SK-N-SH (cell line): ENCODE measurements at regions not wholly inside any gene's neighbourhood (a gene's known extent, or its start where the extent isn't known, plus 50 kb on each side); places are given as distances from the start of the nearest gene placed in this dataset.

Experiments
- CTCF ChIA-PET: fragments of 300-600, 350-600 bp; formaldehyde crosslinking; extraction: SDS; loops from one replicate; lab custom pipeline; 2021; lab: Yijun Ruan, JAX
- POLR2A ChIA-PET: fragments of 350-600 bp; sonication (Branson Sonifier 250); formaldehyde crosslinking; extraction: SDS; loops from one replicate; lab custom pipeline; 2020; ENCODE audit warnings: antibody characterized with exemption, inconsistent platforms; lab: Yijun Ruan, JAX
- DNase-seq: peaks from one replicate; pipeline ENCODE4 v3.0.0; 2012
- H2AFZ ChIP-seq: fragments of 200-600 bp; sonication (generic); 2 replicates; pipeline ENCODE4 v1.8.1; 2016; ENCODE audit warnings: antibody characterized with exemption, mild to moderate bottlenecking, low read depth
- H3F3A ChIP-seq: fragments of 200-600 bp; sonication (generic); replicated peaks from 2 replicates; pipeline ENCODE3; 2016; ENCODE audit warnings: antibody characterized with exemption, mild to moderate bottlenecking; ENCODE audit not compliant: insufficient read depth
- H3K27ac ChIP-seq, 2 experiments: fragments of 200-500 bp in 1 of 2; fragments of 200-600 bp in 1 of 2; sonication (Bioruptor generic) in 1 of 2; sonication (generic), shearing (Covaris generic) in 1 of 2; 2 replicates each; pipeline versions ENCODE4 v1.5.1 to v1.6.1; 2014 to 2016; ENCODE audit warnings: low read depth in 2 of 2, inconsistent platforms in 1 of 2, low read length in 1 of 2, mild to moderate bottlenecking in 1 of 2, mixed read lengths in 1 of 2
- H3K27me3 ChIP-seq: fragments of 200-600 bp; sonication (generic), shearing (Covaris generic); 2 replicates; pipeline ENCODE4 v1.6.1; 2016; ENCODE audit warnings: mixed run types; ENCODE audit not compliant: insufficient read depth
- H3K36me3 ChIP-seq, 2 experiments: fragments of 200-500 bp in 1 of 2; fragments of 200-600 bp in 1 of 2; sonication (Bioruptor generic) in 1 of 2; sonication (generic) in 1 of 2; replicated peaks in 1 of 2; 2 replicates each; pipeline versions ENCODE3 to v1.5.1; 2014 to 2016; ENCODE audit warnings: low read length in 1 of 2, mild to moderate bottlenecking in 1 of 2; ENCODE audit not compliant: insufficient read depth in 2 of 2, control insufficient read depth in 1 of 2
- H3K4me1 ChIP-seq, 2 experiments: fragments of 200-500 bp in 1 of 2; fragments of 200-600 bp in 1 of 2; sonication (Bioruptor generic) in 1 of 2; sonication (generic), shearing (Covaris generic) in 1 of 2; 2 replicates each; pipeline versions ENCODE4 v1.5.1 to v1.6.1; 2014 to 2016; ENCODE audit warnings: low read depth in 1 of 2, low read length in 1 of 2, mixed run types in 1 of 2; ENCODE audit not compliant: insufficient read depth in 2 of 2, control insufficient read depth in 1 of 2
- H3K4me2 ChIP-seq: fragments of 200-600 bp; sonication (generic), shearing (Covaris generic); 2 replicates; pipeline ENCODE4 v1.6.1; 2017; ENCODE audit warnings: mixed run types
- H3K4me3 ChIP-seq, 2 experiments: fragments of 200-500 bp in 1 of 2; fragments of 200-600 bp in 1 of 2; sonication (Bioruptor generic) in 1 of 2; sonication (generic), shearing (Covaris generic) in 1 of 2; 2 replicates each; pipeline versions ENCODE4 v1.5.1 to v1.8.1; 2014 to 2016; ENCODE audit warnings: low read depth in 2 of 2, inconsistent platforms in 1 of 2, low read length in 1 of 2, mild to moderate bottlenecking in 1 of 2, mixed read lengths in 1 of 2, moderate library complexity in 1 of 2
- H3K79me2 ChIP-seq: fragments of 200-600 bp; sonication (generic); 2 replicates; pipeline ENCODE4 v1.8.1; 2017; ENCODE audit warnings: mild to moderate bottlenecking; ENCODE audit not compliant: insufficient read depth
- H3K9ac ChIP-seq: fragments of 200-600 bp; sonication (generic); 2 replicates; pipeline ENCODE4 v1.6.1; 2017; ENCODE audit warnings: mixed run types
- H3K9me2 ChIP-seq: fragments of 200-600 bp; sonication (generic); 2 replicates; pipeline ENCODE4 v1.6.1; 2017; ENCODE audit warnings: mixed run types
- H3K9me3 ChIP-seq: fragments of 200-600 bp; sonication (generic); 2 replicates; pipeline ENCODE4 v1.6.1; 2017; ENCODE audit warnings: mixed run types, mild to moderate bottlenecking, moderate library complexity
- H4K20me1 ChIP-seq: fragments of 200-600 bp; sonication (generic); 2 replicates; pipeline ENCODE4 v1.6.1; 2017; ENCODE audit warnings: mild to moderate bottlenecking, mixed run types; ENCODE audit not compliant: insufficient read depth
- CTCF ChIP-seq: fragments of 200-600 bp; sonication (generic); IDR thresholded peaks from 2 replicates; pipeline ENCODE4 v1.6.1; 2017; ENCODE audit warnings: antibody characterized with exemption, mild to moderate bottlenecking, moderate library complexity
- ELF1 ChIP-seq: IDR thresholded peaks from 2 replicates; pipeline ENCODE4 v1.4.0; 2012
- EP300 ChIP-seq, 2 experiments: IDR thresholded peaks; 2 replicates each; pipeline versions ENCODE4 v1.4.0 to v1.6.1; 2012; ENCODE audit warnings: borderline replicate concordance in 1 of 2, low read depth in 1 of 2, low read length in 1 of 2
- EZH2phosphoT487 ChIP-seq: fragments of 200-600 bp; sonication (generic); IDR thresholded peaks from 2 replicates; pipeline ENCODE4 v1.6.1; 2017; ENCODE audit warnings: low read depth, mixed run types, mild to moderate bottlenecking, antibody characterized with exemption, moderate library complexity, borderline replicate concordance
- FOSL2 ChIP-seq: IDR thresholded peaks from 2 replicates; pipeline ENCODE4 v1.4.0; 2012; ENCODE audit warnings: low read depth, mild to moderate bottlenecking, moderate library complexity, borderline replicate concordance
- FOXJ3 ChIP-seq: sonication (generic); formaldehyde crosslinking; IDR thresholded peaks from 2 replicates; pipeline ENCODE4 v1.5.1; 2020; ENCODE audit warnings: mild to moderate bottlenecking, missing genetic modification reagents
- GABPA ChIP-seq: IDR thresholded peaks from 2 replicates; pipeline ENCODE4 v1.4.0; 2012; ENCODE audit warnings: low read depth, mild to moderate bottlenecking
- IRF3 ChIP-seq: fragments of 150-350 bp; IDR thresholded peaks from 2 replicates; pipeline ENCODE4 v1.6.1; 2016; ENCODE audit warnings: mild to moderate bottlenecking, low read depth, low read length
- JUND ChIP-seq: IDR thresholded peaks from 2 replicates; pipeline ENCODE4 v1.4.0; 2012
- MAX ChIP-seq: IDR thresholded peaks from 2 replicates; pipeline ENCODE4 v1.4.0; 2012; ENCODE audit warnings: low read depth
- NFIC ChIP-seq: IDR thresholded peaks from 2 replicates; pipeline ENCODE4 v1.4.0; 2012; ENCODE audit warnings: borderline replicate concordance
- POLR2AphosphoS5 ChIP-seq: IDR thresholded peaks from 2 replicates; pipeline ENCODE4 v1.6.1; 2012; ENCODE audit warnings: low read depth, low read length
- RAD21 ChIP-seq: IDR thresholded peaks from 2 replicates; pipeline ENCODE4 v1.6.1; 2012; ENCODE audit warnings: mild to moderate bottlenecking, low read length
- RCOR1 ChIP-seq: fragments of 150-350 bp; IDR thresholded peaks from 2 replicates; pipeline ENCODE4 v1.6.1; 2017; ENCODE audit warnings: antibody characterized with exemption, low read length
- RXRA ChIP-seq: IDR thresholded peaks from 2 replicates; pipeline ENCODE4 v1.4.0; 2012; ENCODE audit warnings: low read depth, mild to moderate bottlenecking, borderline replicate concordance
- SIN3A ChIP-seq: IDR thresholded peaks from 2 replicates; pipeline ENCODE4 v1.6.1; 2012; ENCODE audit warnings: low read depth, mild to moderate bottlenecking, low read length, moderate library complexity, borderline replicate concordance
- TAF1 ChIP-seq: IDR thresholded peaks from 2 replicates; pipeline ENCODE4 v1.6.1; 2012; ENCODE audit warnings: low read depth, mild to moderate bottlenecking, low read length, moderate library complexity, borderline replicate concordance
- TCF12 ChIP-seq: IDR thresholded peaks from 2 replicates; pipeline ENCODE4 v1.4.0; 2012
- TEAD4 ChIP-seq: IDR thresholded peaks from 2 replicates; pipeline ENCODE4 v1.4.0; 2012; ENCODE audit warnings: mild to moderate bottlenecking, borderline replicate concordance; ENCODE audit not compliant: insufficient read depth
- ZBTB33 ChIP-seq: IDR thresholded peaks from 2 replicates; pipeline ENCODE4 v1.4.0; 2012; ENCODE audit warnings: low read depth, borderline replicate concordance
- WGBS: methylation state at CpG from one replicate; pipeline ENCODE4 v1.1.6; 2017; ENCODE audit warnings: low lambda C conversion rate; 5-methylcytosine and 5-hydroxymethylcytosine counted together

GRCh38 chr1:101379037-101379436 is 142.2 kb downstream of the S1PR1 start (continued):
- TF ChIP-seq ZBTB33 (no peak), POLR2AphosphoS5 (no peak), ELF1 (no peak), IRF3 (no peak), JUND (no peak), FOSL2 (no peak), RXRA (no peak)
- TF ChIP-seq, all 33 proteins: peak for 0

- CTCF ChIA-PET = no interaction called here
- no peak overlapping the region for H3K27ac ChIP-seq
- no peak for TF ChIP-seq MAX
- no peak for TF ChIP-seq SIN3A
- TF ChIP-seq GABPA = no peak
- TF ChIP-seq JUND = no peak
- TF ChIP-seq TEAD4 = no peak
- no peak for TF ChIP-seq CTCF
- no peak for TF ChIP-seq RAD21
- no peak for TF ChIP-seq TCF12
- TF ChIP-seq EP300 (IDR thresholded peaks at IDR 0.05; ENCODE audit: borderline replicate concordance in 1 of 2, low read depth in 1 of 2, low read length in 1 of 2) = no peak
- TF ChIP-seq RCOR1 = no peak
- TF ChIP-seq FOXJ3 = no peak
- no peak for TF ChIP-seq IRF3
- no peak for TF ChIP-seq RXRA
- no peak for TF ChIP-seq TAF1
- no peak for TF ChIP-seq EZH2phosphoT487
- no peak for TF ChIP-seq NFIC
- TF ChIP-seq, all 33 proteins: peak for 0
Measured at GRCh38 chr1:101379950-101380349, 143.1 kb downstream of the S1PR1 start.

More at GRCh38 chr1:101379950-101380349, 143.1 kb downstream of the S1PR1 start:
- Histone ChIP-seq H3K4me2 (no peak overlapping the region), H4K20me1 (no peaks in the 10 kb centered on the region), H3K27me3 (no peaks in the 10 kb centered on the region; the same call in 1 of the 2 replicates), H3K4me3 (no peak overlapping the region), H3K9ac (no peak overlapping the region), H3K79me2 (no peaks in the 10 kb centered on the region), H3K36me3 (no peaks in the 10 kb centered on the region), H3F3A (no peaks in the 10 kb centered on the region), H3K9me3 (no peaks in the 10 kb centered on the region), H2AFZ (0 out of 2 replicates have a peak overlapping the region, but pooled peaks have one; percentile 22), H3K4me1 (peaks cover 0 to 13% of the 10 kb centered on the region in 2 experiments; a peak in 1 of 4 replicates), H3K9me2 (no peaks in the 10 kb centered on the region)
- 43% methylated on average over 2 of the region's 2 CpGs for WGBS
- no peak for DNase-seq
- POLR2A ChIA-PET = no interaction called here
